HTR-8/SVneo (cell line): ENCODE measurements at regions not wholly inside any gene's neighbourhood (a gene's known extent, or its start where the extent isn't known, plus 50 kb on each side); places are given as distances from the start of the nearest gene placed in this dataset.

Source experiments
- DNase-seq: peaks from one replicate; pipeline ENCODE4 v3.0.0; 2011; ENCODE audit warnings: low spot score, mixed read lengths; ENCODE audit not compliant: insufficient read length
- FAIRE-seq: peaks from 2 replicates; lab custom pipeline; 2011; peaks lifted over from hg19 to GRCh38; lab: Jason Lieb, UNC

DNA sequence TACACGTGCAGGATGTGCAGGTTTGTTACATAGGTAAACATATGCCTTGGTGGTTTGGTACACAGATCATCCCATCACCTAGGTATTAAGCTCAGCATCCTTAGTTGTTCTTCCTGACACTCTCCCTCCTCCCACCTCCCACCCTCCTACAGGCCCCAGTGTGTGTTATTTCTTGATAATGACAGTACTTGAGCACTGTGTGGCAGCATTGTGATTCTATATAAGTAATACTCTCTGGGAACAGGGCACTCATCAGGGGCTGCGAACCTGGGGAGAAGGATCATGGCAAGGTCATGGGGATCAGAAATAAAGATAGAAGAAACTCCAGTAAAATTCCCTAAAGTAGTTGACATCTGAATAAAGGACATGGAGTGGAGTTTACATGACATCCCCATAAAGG, 1256.2 kb upstream of the CRIM1 start:
- DNase-seq (no peak), FAIRE-seq (no peak)

DNA sequence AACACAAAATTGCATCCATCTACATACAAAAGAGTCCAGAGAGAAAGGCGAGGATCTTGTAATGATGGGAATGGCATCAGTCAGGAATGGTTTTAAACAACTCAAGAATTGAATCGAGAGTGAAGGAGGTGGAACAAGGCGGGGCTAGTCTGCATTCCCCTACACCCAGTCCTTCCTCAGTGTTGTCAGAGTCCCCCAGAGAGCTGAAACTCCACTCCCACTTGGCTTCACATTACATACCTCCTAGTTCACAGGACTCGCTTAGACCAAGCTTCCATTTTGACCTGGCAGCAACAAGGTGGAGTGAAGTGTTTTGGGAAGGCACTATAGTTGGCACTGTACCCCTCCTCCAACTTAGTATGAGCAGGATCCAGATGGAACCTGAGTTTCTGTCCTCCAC, 1273.5 kb upstream of the CRIM1 start:
- no peak for DNase-seq
- FAIRE-seq = no peak

DNA sequence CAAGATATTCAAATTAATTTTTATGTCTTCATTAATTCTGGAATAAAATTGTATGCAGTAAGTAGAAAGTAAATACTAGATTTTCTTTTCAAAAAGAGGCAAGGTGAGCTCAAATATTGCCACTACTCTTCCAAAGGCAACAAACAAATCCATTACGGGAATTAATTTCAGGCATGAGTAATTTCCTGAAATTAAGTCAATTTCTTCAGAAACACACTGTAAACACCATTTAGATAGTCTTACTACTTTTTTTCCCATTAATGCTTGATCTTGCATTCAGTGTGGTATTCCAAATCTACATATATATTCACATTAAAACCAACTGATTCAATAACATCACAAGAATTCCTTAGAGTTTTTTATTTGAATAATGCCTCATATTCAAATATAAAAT, 1274.0 kb upstream of the CRIM1 start:
- DNase-seq = no peak
- no peak for FAIRE-seq

DNA sequence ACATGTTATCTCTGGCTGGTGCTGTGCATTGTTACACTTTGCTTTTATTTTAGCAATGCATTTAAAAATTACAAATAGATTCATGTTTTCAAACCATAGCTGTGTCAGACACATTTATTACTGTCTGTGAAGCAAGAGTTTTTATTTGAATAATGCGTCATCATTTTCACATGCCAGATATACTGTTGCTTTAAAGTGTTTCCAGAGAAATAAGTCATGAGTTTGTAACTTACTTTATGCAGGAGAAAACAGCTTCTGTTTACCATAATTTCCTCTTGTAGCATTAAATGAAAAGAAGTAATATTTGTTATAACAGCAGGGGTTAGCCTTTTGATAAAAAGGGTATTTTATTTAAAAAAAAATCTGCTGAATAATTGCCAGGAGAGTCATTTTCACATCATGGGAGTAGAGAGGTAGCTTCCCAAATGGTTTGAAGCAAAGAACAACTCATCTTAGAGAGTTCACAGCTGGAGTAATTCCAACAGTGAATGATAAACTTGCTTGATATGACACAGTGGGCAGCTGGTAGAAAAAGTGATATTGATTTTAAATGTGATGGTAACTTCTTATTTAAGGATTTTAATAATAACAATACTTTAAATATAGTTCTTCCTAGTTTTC, 1274.5 kb upstream of the CRIM1 start:
- FAIRE-seq (no peak), DNase-seq (no peak)

DNA sequence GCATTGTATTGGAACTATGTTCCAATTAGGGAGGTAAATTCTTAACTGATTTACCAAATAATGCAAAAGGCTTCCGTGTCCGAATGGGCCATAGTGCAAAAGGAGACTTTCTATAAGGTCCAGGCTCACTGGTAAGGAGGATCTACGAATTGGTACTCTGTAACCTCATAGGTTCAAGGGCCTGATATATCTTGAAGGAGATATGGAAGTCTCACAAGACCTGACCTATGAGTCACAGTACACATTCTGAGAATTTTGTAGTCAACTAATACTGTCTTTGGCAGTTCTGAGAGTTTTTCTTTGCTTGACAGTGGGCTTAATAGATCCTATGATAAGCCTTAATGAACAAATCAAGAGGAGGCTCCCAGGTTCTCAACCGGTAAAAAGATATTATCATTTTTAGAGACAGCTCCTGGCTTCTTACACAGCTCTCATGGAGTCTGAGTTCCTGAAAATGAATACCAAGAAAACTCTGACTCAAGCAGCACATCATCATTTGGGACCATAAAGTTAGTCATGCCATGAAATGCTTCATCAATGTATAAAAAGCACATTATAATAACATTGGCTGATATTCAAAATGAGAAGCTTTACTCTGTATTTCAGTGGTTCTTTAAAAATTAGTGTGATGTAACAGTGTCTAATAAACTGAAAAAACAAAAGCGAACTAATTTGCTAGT, 1275.2 kb upstream of the CRIM1 start:
- DNase-seq (no peak), FAIRE-seq (no peak)

DNA sequence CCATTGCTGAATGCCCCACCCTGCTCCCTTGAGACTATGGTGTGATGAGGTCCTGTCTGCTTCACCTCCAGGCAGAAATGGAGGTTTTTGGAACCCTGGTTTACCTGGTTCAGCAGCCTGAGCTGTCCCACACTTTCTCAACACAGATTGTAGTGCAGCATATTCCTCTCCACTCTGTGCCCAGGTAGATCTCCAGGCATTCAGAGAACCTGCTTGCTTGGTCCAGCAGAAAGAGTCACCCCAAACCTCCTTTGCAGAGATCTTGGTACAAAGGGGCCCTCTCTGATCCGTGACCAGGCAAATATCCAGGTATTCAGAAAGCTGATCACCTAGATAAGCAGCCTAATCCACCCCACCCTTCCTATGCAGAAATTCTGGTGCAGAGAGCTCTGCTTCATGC, 1288.2 kb upstream of the CRIM1 start:
- FAIRE-seq = no peak

DNA sequence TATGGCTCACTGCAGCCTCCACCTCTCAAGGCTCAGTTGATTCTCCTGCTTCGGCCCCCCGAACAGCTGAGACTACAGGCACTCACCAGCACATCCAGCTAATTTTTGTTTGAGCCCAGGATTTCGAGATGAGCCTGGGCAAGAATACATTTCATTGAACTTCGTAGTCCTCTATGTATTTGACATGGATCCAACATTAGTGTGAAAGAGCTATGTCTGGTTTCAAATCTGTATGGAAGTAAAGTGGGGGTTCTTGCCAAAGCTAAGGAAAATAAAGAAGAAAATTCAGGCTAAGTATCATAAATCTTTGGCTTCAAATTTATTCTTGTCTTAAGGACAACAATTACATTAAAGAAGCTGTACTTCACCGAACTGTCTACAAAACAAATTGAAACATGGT, 1291.7 kb upstream of the CRIM1 start:
- DNase-seq (no peak), FAIRE-seq (no peak)

More for the DNA sequence above, 1288.2 kb upstream of the CRIM1 start:
- DNase-seq = no peak

DNA sequence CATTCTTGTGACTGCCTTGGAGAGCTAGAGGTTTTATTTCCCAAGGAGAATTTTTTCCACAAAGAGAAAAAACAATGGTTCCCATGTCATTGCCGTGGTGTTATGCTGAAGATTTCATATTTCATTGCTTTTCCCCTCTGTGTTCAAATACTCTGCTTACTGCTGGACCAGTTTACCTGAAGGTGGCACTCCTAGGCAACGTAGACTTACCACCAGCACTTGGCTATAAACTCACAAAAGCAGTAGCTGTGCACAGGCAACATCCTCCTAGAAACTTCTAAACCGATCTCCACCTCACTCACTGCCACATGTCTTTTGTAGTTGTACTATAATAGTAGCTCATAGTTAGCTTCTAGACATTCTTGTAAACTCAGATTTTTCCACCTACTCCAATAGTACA, 1319.7 kb upstream of the CRIM1 start:
- DNase-seq = peak; percentile 7

DNA sequence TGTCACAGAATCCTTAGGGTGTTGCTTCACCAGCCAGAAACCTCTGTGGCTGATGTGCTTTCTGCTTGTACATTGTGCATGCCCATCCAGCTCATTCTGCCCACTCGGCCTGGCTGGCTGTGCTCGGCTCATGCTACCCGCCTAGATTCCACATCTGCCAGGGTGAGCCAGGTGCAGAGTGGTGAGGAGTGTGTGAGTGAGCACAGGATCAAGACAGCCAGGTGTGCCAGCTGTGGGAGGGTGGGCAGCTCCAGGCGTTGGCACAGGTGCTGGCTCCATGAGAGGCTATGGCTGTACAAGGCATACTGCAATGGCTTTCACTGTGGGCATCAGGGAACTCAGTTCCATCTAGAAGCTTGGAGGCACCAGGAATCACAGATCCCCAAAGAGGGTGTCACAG, 1321.8 kb upstream of the CRIM1 start:
- DNase-seq (no peak), FAIRE-seq (no peak)

More for the DNA sequence above, 1319.7 kb upstream of the CRIM1 start:
- no peak for FAIRE-seq

DNA sequence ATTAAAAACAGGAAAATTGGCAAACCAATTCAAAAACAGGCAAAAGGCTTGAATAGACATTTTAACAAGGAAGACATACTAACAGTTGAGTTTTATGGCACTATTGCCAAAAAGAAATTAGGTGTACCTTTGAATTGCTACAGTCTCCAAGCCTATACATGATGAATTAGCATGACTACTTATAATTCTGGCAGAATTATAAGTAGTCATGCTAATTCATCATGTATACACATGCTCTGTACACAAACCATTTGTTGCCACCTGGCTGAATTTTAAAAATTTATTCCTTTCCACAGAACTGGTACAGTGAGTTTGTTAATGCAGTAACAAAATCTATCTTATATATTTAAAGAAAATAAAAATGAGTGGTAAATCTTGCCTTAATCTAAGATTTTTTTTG, 1332.0 kb upstream of the CRIM1 start:
- no peak for DNase-seq

DNA sequence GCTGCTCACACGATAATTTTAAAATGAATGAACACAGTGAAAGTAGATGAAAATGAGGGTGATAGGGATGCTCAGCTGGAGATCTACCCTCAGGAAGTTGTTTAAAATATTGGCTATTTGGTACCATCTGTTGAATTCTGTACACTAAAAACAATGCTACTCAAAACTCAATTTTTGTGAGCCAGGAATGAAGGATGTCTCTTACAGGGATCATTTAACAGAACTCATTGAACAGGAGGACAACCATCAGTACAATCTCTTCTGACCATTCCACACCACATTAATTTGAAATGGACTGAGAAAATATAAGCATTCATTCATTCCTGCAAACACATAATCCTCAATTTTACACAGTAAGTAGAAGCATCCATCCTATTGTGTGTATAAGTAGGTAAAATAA, 1355.1 kb upstream of the CRIM1 start:
- FAIRE-seq (no peak), DNase-seq (no peak)

More for the DNA sequence above, 1332.0 kb upstream of the CRIM1 start:
- no peak for FAIRE-seq

DNA sequence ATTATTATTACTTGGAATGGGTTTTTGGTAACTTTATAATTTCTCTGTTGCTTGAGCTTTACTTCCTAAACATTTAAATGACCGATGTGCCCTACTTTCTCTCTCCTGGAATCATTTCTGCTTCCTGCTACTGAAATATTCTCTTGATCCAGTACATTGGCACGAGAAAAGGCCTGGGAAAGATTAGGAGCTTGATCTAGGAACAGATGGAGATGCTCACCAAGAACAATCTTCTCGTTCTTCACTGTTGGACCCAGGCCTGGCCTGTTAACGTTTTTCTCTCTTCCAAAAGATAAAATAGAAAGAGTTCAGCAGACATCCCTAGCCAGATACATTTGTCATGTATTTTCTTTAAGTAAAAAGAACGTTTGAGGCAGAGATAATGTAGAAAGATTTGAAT, 1356.8 kb upstream of the CRIM1 start:
- DNase-seq = no peak
- FAIRE-seq = no peak

DNA sequence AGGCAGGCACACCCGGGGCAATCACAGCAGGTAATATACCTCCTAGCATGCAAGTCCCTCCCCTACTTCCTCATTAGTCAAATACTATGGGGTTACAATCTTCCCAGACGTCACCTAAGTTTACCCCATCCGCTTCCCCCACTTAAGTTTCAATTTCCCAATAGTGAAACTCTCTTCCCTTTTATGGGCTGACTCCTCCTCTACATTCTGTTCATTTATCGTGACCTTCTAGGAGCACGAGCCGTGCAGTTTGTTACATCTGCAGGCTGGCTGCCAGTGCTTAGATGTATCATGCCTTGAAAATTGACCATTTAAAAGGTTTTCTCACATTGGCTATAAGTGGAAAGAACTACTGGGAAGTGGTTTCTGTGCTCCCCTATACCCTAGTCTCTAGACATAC, 1357.8 kb upstream of the CRIM1 start:
- FAIRE-seq (no peak), DNase-seq (no peak)

DNA sequence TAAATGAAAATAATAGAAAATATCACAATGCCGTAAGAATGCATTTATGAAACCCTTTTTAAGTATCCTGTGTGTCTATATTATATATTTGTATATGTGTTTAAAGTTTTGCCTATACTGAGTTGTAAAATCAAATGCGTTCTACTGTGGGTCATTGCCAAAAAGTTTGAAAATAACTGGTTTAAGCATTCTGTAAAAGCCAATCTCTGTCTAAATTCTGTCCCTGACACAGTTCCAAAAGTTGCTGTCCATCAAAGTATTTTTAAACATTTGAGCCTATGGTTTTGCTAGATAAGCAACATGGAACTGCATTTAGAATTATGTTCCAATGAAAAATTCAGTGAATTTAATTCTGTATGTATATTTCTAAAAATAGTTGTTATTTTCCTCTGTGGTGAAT, 1360.4 kb upstream of the CRIM1 start:
- FAIRE-seq = no peak
- no peak for DNase-seq

DNA sequence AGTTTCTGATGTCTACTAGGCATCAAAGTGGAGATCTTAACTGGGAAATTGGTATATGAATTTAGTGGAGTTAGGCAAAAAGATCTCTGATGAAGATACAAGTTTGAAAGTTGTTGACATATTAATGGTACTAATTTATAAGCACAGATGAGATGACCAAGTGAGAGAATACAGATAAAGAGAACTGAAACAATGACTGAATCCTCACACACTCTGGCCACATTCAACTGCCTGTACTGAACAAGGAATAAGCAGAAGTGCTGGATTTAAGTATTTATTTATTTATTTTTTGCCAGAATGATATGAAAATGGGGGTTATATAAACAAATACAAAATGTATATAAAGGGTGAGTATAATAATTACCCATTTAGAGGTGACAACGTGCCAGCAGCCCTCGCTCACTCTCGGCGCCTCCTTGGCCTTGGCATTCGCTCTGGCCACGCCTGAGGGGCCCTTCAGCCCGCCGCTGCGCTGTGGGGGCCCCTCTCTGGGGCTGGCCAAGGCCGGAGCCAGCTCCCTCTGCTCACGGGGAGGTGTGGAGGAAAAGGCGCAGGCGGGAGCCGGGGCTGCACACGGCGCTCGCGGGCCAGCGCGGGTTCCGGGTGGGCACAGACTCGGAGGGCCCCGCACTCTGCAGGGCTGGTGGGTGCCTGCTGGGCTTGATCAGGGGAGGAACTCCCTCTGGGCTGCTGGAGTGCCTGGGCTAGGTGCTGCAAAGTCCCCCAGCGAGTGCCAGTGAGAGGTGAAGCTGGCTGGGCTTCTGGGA, 1363.9 kb upstream of the CRIM1 start:
- DNase-seq = no peak
- no peak for FAIRE-seq

DNA sequence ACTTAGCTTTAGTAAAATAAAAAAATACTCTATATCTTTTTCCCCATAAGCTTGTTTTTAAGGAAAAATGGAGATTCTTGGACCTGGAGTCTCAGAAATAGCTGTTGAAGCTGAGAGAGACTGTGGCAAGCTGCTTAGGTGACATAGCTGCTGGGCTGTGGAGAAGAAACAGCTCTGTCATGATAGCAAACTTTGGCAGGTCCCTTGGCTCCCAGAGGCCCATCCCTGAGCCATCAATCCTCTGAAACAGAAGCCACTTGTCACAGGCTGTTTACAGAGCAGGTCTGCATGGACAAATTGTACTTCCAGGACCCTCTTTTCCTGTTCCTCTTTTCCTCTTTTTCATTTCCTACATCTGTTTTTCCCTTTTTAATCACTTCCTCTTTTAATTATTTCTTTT, 1370.1 kb upstream of the CRIM1 start:
- DNase-seq = no peak
- no peak for FAIRE-seq

DNA sequence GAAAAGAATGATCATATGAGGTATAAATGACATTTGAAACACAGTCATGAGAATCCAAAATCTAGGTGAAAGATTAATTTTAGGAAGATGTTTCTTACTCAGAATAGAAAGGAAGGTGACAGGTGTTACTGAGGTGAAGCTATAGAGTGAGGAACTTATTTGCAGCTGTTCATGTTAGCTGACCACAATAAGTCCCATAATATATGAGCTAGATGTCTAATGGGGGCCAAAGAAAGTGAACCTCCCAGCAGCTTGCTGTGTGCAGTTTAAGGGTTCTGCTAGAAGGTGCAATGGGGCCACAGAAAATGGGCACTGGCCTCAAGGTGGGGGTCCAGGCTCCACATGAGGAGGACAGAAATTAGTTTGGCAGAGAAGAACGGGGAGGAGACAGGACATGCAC, 1374.9 kb upstream of the CRIM1 start:
- no peak for DNase-seq
- FAIRE-seq = no peak

DNA sequence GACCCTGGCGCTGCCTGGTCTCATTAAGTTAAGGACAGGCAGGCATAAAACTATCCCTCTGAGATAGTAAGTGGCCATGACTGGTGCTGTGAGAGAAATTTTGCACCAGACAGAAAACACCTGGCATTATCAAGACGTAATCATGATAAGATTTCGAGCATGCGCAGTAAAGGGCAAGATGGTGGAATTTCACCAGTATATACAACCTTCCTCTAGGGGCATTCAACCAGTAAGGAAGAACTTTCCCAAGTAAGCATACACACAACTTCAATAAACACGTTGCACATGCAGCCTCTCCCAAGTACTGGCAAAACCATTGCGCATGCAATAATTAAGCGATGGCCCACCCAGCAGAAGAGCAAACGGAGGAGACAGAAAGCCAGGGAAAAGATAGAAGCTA, 1376.4 kb upstream of the CRIM1 start:
- FAIRE-seq (no peak), DNase-seq (no peak)

DNA sequence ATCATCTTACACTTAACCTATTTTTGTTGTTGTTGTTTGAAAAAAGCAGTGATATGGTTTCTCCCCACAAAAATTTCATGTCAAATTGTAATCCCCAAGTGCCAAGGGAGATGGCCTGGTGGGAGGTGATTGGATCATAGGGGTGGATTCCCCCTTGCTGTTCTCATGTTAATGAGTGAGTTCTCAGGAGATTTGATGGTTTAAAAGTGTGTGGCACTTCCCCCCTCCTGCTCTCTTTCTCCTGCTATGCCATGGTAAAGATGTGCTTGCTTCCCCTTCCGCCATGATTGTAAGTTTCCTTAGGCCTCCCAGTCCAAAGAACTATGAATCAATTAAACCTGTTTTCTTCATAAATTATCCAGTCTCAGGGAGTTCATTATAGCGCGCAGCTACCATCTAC, 1362.7 kb upstream of the FAM98A start:
- FAIRE-seq (no peak), DNase-seq (no peak)

DNA sequence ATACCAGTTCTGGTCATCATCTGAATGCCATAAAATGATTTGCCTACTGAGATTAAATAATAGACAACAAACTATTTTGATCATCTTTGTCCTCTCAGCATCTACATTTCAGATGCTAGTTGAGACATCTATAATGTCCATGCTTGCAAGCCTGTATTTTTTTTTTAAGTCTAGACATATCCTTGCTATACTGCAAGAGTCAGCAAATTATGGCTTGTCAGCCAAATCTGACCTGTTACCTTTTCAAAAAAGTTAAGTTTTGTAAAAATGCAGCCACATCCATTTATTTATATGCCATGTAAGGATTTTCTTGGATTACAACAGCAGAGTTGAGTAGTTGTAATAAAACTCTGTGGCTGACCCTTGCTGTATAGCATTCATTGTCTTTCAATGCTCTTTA, 1355.7 kb upstream of the FAM98A start:
- no peak for DNase-seq
- no peak for FAIRE-seq

DNA sequence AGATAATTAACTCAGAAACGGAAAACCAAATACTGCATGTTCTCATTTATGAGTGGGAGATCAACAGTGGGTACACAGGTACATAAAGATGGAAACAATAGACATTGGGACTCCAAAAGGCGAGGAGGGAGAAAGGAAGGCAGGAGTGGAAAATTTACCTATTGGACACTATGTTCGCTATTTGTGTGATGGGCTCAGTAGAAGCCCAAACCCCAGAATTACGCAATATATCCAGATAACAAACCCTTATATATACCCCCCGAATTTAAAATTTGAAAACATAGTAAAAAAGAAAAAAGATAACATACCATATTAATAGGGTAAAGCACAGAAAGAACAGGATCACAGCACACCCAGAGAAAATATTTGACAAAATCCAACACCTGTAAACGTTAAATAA, 1351.7 kb upstream of the FAM98A start:
- no peak for DNase-seq
- no peak for FAIRE-seq

DNA sequence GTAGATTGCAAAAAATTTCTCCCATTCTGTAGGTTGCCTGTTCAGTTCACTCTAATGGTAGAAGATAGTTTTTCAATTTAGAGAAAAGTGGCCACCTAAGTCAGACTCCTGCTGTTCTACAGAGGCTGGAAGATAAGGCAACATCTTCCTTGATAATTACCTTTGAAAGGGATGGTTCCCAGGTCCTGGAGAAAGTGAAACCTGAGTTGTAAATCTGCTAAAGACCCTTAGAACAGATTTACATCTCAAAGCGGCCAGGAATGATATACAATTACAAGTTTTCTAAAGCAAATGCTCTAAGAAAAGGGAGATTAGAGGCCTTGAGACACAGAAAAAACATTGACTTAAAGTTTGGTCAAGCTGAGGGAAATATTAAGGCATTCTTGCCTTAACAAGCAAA, 1350.2 kb upstream of the FAM98A start:
- FAIRE-seq (no peak), DNase-seq (no peak)
